ENCODE measurements at regions not wholly inside any gene's neighbourhood (a gene's known extent, or its start where the extent isn't known, plus 50 kb on each side); places are given as distances from the start of the nearest gene placed in this dataset.

DNA sequence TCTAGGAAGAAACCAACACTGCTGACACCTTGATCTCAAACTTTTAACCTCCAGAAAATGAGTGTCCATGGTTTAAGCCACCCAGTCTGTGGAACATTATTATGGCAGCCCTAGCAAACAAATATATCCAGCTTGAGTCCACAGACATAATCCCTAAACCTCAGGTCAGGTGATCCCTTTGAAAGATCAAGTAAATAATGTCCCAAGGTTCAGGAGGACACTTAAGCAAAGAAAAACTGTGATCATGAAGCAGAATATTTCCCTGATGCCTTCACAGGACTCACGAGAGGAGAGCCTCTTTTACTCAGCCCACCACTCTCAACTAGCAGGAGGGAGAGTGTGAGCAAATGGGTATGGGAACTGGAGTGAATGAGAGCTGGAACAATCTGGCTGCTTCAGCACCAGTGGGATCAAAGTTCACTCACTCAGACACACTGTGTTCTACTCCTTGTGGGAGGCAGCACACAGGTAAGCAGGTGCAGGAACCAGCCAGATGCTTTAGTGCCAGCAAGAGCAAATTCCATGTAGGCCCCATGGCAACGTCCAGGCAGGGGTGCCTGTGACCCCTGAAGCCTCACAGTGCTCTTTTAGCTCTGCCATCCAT lies 608.4 kb downstream of the RAB28 start:
- no peak overlapping the region for H3K27ac Mint-ChIP-seq
- no peaks in the 10 kb centered on the region for H3K36me3 Mint-ChIP-seq (ENCODE audit: low read depth)
- no peaks in the 10 kb centered on the region for H3K9me3 Mint-ChIP-seq
- H3K27me3 Mint-ChIP-seq (ENCODE audit: low read depth) = no peaks in the 10 kb centered on the region
- intact Hi-C loops (cut with micrococcal nuclease) = no loop called here
- H3K4me3 Mint-ChIP-seq (ENCODE audit: low read depth) = no peak overlapping the region
- H3K4me1 Mint-ChIP-seq (ENCODE audit: low read depth) = no peaks in the 10 kb centered on the region
- no peak for DNase-seq (ENCODE audit: low spot score)

DNA sequence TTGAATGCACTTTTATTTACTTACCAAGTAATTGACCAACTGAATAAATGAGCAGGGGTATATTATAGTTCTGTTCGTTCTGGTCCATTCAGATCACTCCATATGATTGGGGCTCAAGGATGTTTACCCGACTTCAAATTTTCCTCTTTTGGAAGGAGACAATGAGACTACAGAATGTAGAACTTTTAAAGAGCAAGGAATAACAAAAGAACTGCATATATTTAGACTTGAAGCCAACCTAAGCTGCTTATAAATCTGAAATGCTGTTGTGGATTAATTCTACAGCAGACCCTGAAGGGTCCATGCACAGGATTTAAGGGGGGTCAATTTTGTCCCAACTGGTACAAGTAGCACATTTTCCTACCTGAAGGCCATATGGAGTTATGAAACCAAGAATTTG lies 610.8 kb downstream of the RAB28 start:
- intact Hi-C loops (cut with micrococcal nuclease) = no loop called here
- H3K36me3 Mint-ChIP-seq (ENCODE audit: low read depth) = no peaks in the 10 kb centered on the region
- peaks cover 7% of the 10 kb centered on the region for H3K9me3 Mint-ChIP-seq
- no peaks in the 10 kb centered on the region for H3K4me1 Mint-ChIP-seq (ENCODE audit: low read depth)
- no peak overlapping the region for H3K27ac Mint-ChIP-seq
- H3K27me3 Mint-ChIP-seq (ENCODE audit: low read depth) = no peaks in the 10 kb centered on the region
- no peak for DNase-seq (ENCODE audit: low spot score)
- H3K4me3 Mint-ChIP-seq (ENCODE audit: low read depth) = no peak overlapping the region

DNA sequence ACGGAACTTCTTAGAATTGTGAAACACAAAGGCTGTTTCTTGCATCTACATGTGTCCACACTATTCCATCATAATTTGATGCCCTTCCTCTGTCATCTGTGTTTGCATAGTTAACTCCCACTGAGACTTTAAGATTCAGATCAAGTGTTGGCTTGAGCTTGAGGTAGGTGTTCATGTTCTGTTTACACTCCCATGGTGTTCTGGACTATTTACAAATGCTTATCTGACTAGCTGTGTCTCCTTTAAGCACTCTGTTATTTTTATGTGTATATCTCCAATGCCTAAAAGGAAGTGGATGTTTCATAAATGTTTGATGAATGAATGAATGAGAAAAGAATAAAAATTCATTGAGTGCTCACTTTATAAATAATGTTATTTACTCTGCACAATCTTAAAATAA lies 622.7 kb downstream of the RAB28 start:
- intact Hi-C loops (cut with micrococcal nuclease) = no loop called here
- DNase-seq (ENCODE audit: low spot score) = no peak
- Mint-ChIP-seq H3K27me3 (ENCODE audit: low read depth) (peaks cover 1% of the 10 kb centered on the region), H3K9me3 (no peaks in the 10 kb centered on the region), H3K27ac (no peak overlapping the region), H3K36me3 (ENCODE audit: low read depth) (no peaks in the 10 kb centered on the region), H3K4me3 (ENCODE audit: low read depth) (no peak overlapping the region), H3K4me1 (ENCODE audit: low read depth) (no peaks in the 10 kb centered on the region)

DNA sequence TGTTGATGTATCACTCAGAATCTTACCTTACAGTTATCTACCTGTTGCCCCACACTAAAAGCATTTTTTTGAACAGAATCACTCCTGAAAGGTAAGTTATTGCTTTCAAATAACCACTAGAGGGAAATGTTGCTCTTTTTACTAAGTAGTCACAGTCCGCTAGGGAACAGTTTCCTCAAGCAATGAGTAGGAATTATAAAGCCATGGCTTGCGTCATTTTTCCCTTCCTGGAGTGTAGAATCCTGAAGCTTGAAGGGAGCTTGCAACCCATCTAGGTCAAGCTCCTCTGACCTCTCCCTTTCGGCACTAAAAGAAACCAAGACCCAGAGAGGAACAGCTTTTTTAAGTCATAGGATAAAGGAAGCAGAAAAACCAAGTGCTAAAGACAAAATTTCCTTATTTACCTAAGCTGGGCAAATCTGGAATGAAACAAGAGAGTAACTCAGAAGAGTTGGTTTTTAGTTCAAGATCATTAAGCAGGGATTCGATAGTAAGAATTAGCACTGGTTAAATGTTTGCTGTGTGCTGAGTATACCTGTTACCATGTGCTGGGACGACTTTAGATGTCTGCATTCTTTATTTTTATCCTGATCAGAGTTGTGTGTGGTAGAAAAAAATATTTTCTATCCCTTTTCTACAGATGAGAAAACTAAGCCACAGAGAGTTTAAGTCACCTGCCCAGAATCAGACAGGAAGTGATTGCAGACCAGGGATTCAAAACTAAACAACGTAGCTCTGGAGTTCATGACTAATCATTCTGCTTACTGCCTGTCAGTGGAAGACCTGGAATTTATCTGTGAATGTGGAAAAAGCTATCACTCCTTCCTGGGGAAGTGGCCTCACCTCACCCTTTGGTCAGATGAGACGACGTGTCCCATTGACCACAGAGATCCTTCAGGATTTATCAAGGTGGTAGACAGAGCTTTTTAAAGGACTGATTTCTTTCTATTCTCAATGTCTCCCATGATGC lies 631.5 kb downstream of the RAB28 start:
- DNase-seq (ENCODE audit: low spot score) = no peak
- Mint-ChIP-seq H3K4me1 (ENCODE audit: low read depth) (no peaks in the 10 kb centered on the region), H3K4me3 (ENCODE audit: low read depth) (no peak overlapping the region), H3K27me3 (ENCODE audit: low read depth) (peaks cover 4% of the 10 kb centered on the region), H3K36me3 (ENCODE audit: low read depth) (no peaks in the 10 kb centered on the region), H3K9me3 (no peaks in the 10 kb centered on the region), H3K27ac (no peak overlapping the region)
- intact Hi-C loops (cut with micrococcal nuclease) = loop anchor here (1.0 kb wide), 1 partner anchor 697 kb away; no protein-coding TSS in a partner anchor

DNA sequence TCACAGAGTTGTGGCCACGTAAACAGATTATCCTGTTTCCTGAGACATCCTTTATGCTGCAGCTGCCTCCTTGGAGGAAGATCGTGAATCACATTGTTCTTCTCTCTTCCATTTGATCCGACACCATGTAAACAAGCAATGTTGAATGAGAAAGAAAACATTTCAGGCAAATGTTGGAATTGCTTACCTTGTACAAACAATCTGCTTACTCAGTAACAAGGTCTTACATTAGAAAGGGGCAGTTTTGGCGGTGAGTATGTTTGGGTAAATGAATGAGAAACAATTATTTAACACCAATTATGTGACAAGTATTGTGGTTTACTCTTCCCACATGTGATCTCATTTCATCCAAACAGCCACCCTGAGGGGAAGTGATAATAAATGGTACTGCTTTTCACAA lies 637.8 kb downstream of the RAB28 start:
- H3K9me3 Mint-ChIP-seq = no peaks in the 10 kb centered on the region
- H3K4me3 Mint-ChIP-seq (ENCODE audit: low read depth) = no peak overlapping the region
- intact Hi-C loops (cut with micrococcal nuclease) = no loop called here
- H3K36me3 Mint-ChIP-seq (ENCODE audit: low read depth) = no peaks in the 10 kb centered on the region
- H3K27ac Mint-ChIP-seq = no peak overlapping the region
- no peaks in the 10 kb centered on the region for H3K4me1 Mint-ChIP-seq (ENCODE audit: low read depth)
- no peak for DNase-seq (ENCODE audit: low spot score)
- peaks cover 6% of the 10 kb centered on the region for H3K27me3 Mint-ChIP-seq (ENCODE audit: low read depth)

DNA sequence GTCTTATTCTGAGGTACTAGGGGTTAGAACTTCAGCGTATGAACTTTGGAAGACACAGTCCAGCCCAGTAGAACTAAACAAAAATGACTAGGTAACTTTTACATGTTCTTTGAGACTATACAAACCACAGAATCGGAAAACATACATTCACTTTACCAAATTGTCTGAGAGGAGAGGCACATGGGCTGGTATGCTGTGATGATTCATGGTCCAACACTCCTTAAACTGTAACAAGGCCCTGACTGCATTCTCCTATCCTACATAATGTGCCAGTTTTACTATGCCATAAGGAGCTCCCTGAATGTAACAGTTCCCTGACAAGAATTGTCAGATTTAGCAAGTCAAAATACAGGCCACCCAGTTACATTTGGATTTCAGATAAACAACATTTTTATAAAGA lies 640.0 kb downstream of the RAB28 start:
- DNase-seq (ENCODE audit: low spot score) = no peak
- H3K27ac Mint-ChIP-seq = no peak overlapping the region
- H3K4me1 Mint-ChIP-seq (ENCODE audit: low read depth) = no peaks in the 10 kb centered on the region
- H3K4me3 Mint-ChIP-seq (ENCODE audit: low read depth) = no peak overlapping the region
- peaks cover 3% of the 10 kb centered on the region for H3K27me3 Mint-ChIP-seq (ENCODE audit: low read depth)
- intact Hi-C loops (cut with micrococcal nuclease) = loop anchor here (2.0 kb wide), 1 partner anchor 705 kb away; no protein-coding TSS in a partner anchor
- H3K9me3 Mint-ChIP-seq = no peaks in the 10 kb centered on the region
- H3K36me3 Mint-ChIP-seq (ENCODE audit: low read depth) = no peaks in the 10 kb centered on the region

DNA sequence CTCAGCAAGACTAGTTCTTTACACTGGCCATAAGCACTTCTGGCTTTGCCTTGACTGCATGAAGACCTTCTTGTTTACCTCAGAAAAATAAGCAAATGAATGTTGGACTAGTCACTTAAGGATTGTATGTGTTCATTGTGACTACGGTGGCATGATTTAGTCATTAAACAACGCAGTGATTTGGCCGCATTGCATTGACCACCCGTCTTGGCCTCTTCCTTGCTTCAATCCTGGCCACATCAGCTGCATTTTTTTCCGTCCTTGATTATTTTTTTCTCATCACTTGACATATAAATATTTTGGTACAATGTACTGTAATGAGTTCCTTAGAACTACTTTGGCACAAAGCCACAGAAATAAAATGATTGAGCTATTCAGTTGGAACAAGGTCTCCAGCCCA lies 656.2 kb downstream of the RAB28 start:
- H3K27ac Mint-ChIP-seq = no peak overlapping the region
- no peaks in the 10 kb centered on the region for H3K36me3 Mint-ChIP-seq (ENCODE audit: low read depth)
- intact Hi-C loops (cut with micrococcal nuclease) = no loop called here
- H3K4me1 Mint-ChIP-seq (ENCODE audit: low read depth) = no peaks in the 10 kb centered on the region
- no peak for DNase-seq (ENCODE audit: low spot score)
- H3K9me3 Mint-ChIP-seq = no peaks in the 10 kb centered on the region
- H3K4me3 Mint-ChIP-seq (ENCODE audit: low read depth) = no peak overlapping the region
- H3K27me3 Mint-ChIP-seq (ENCODE audit: low read depth) = no peaks in the 10 kb centered on the region

DNA sequence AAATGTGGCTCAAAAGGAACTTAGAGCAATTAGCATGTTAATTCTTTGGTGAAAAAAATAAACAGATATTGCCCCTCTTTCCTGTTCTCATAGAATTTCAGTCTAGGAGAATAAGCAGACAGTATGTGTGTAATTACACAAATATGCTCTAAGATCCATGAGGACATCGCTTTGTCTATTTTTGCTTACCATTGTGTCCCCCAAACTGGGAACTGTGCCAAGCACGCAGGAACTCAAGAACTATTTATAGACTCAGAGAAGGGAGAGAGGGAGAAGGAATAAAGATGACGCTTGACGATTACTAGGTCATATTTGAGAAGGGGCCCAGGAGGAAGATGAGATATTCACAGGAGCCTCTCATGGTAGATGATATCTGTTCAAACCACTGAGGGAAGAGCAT lies 692.6 kb downstream of the RAB28 start:
- Mint-ChIP-seq H3K4me3 (ENCODE audit: low read depth) (no peak overlapping the region), H3K9me3 (peaks cover 11% of the 10 kb centered on the region), H3K4me1 (ENCODE audit: low read depth) (no peaks in the 10 kb centered on the region), H3K27me3 (ENCODE audit: low read depth) (no peaks in the 10 kb centered on the region), H3K27ac (no peak overlapping the region), H3K36me3 (ENCODE audit: low read depth) (no peaks in the 10 kb centered on the region)
- DNase-seq (ENCODE audit: low spot score) = no peak
- intact Hi-C loops (cut with micrococcal nuclease) = no loop called here

DNA sequence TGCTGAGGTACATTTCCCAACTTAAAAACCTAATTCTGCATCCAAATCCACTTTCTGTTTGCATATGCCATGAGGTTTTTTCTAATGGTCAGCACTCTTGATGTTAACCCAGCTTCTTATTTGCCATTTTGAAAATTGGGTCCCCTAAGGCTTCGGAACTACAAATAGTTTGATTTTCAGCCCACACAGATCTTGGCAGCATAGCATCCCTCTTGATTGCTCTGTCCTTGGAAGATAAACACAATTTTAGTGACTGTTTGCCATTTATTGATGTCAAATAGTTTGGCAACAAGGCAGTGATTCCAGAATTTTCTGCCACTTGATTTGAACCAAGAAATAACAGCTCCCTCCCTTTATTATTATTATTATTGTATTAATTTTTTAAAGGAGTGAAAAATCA lies 696.9 kb downstream of the RAB28 start:
- Mint-ChIP-seq H3K36me3 (ENCODE audit: low read depth) (no peaks in the 10 kb centered on the region), H3K4me1 (ENCODE audit: low read depth) (no peaks in the 10 kb centered on the region), H3K4me3 (ENCODE audit: low read depth) (no peak overlapping the region), H3K9me3 (peaks cover 11% of the 10 kb centered on the region), H3K27me3 (ENCODE audit: low read depth) (no peaks in the 10 kb centered on the region), H3K27ac (no peak overlapping the region)
- intact Hi-C loops (cut with micrococcal nuclease) = no loop called here
- no peak for DNase-seq (ENCODE audit: low spot score)

DNA sequence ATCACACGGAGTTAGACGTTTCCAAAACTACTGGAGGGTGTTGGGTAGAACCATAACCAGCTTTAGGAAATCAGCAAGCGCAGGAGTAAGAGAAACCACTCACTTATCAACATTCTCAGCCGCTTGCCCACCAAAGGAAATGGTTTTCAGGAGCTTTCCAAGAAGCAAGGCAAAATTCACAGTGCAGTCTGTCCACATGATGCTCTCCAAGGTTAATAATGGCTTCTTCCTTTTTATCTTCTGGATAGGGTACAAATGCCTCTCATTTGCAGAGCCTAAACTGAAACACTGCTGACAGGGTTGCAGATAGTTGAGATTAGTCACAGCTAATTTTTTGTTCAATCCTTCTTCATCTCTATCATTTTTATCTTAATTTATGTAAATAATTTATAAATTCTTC lies 705.4 kb downstream of the RAB28 start:
- no peak for DNase-seq (ENCODE audit: low spot score)
- no peak overlapping the region for H3K27ac Mint-ChIP-seq
- H3K4me1 Mint-ChIP-seq (ENCODE audit: low read depth) = no peaks in the 10 kb centered on the region
- no peaks in the 10 kb centered on the region for H3K36me3 Mint-ChIP-seq (ENCODE audit: low read depth)
- H3K4me3 Mint-ChIP-seq (ENCODE audit: low read depth) = no peak overlapping the region
- H3K27me3 Mint-ChIP-seq (ENCODE audit: low read depth) = no peaks in the 10 kb centered on the region
- H3K9me3 Mint-ChIP-seq = no peaks in the 10 kb centered on the region
- intact Hi-C loops (cut with micrococcal nuclease) = no loop called here

DNA sequence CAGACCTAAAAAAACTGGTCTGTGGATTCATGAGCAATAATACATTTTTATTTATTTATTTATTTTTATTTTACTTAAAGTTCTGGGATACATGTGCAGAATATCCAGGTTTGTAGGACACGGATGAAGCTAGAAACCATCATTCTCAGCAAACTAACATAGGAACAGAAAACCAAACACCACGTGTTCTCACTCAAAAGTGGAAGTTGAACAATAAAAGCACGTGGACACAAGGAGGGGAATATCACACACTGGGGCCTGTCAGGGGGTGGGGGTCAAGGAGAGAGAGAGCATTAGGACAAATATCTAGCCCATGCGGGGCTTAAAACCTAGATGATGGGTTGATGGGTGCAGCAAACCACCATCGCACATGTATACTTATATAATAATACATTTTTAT lies 705.9 kb downstream of the RAB28 start:
- DNase-seq (ENCODE audit: low spot score) = no peak
- Mint-ChIP-seq H3K9me3 (no peaks in the 10 kb centered on the region), H3K4me3 (ENCODE audit: low read depth) (no peak overlapping the region), H3K27ac (no peak overlapping the region), H3K36me3 (ENCODE audit: low read depth) (no peaks in the 10 kb centered on the region), H3K27me3 (ENCODE audit: low read depth) (no peaks in the 10 kb centered on the region), H3K4me1 (ENCODE audit: low read depth) (no peaks in the 10 kb centered on the region)
- intact Hi-C loops (cut with micrococcal nuclease) = no loop called here

DNA sequence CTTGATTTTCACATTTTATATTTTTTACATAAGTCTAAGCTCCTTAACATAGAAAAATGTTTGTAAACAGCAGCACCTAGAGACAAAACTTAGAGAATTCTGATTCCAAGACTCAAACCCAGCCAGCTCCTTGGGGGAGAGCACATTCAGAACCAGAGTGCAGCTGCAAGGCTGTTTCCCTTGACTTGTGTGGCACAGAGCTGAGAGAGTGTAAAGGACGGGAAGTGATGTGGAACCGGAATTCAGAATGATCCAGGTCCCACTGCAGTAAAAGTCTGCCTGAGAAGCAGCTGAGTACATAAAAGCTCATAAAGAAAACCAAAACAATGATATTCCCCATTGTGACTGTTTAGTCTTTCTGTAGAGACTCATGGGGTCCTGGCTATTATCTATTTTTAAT lies 713.8 kb downstream of the RAB28 start:
- DNase-seq (ENCODE audit: low spot score) = no peak
- Mint-ChIP-seq H3K27me3 (ENCODE audit: low read depth) (no peaks in the 10 kb centered on the region), H3K36me3 (ENCODE audit: low read depth) (no peaks in the 10 kb centered on the region), H3K27ac (no peak overlapping the region), H3K9me3 (no peaks in the 10 kb centered on the region), H3K4me3 (ENCODE audit: low read depth) (no peak overlapping the region), H3K4me1 (ENCODE audit: low read depth) (no peaks in the 10 kb centered on the region)
- intact Hi-C loops (cut with micrococcal nuclease) = no loop called here

DNA sequence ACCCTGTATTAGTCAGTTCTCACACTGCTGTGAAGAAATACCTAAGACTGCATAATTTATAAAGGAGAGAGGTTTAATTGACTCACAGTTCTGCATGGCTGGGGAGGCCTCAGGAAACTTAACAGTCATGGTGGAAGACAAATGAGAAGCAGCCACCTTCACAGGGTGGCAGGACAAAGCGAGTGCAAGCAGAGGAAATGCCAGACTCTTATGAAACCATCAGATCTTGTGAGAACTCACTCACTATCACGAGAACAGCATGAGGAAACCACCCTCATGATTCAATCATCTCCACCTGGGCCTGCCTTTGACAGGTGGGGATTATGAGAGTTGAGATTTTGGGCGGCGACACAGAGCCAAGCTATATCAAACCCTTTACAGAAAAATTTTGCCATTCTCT lies 722.4 kb downstream of the RAB28 start:
- intact Hi-C loops (cut with micrococcal nuclease) = no loop called here
- no peak overlapping the region for H3K27ac Mint-ChIP-seq
- H3K36me3 Mint-ChIP-seq (ENCODE audit: low read depth) = no peaks in the 10 kb centered on the region
- no peak for DNase-seq (ENCODE audit: low spot score)
- H3K27me3 Mint-ChIP-seq (ENCODE audit: low read depth) = no peaks in the 10 kb centered on the region
- no peaks in the 10 kb centered on the region for H3K4me1 Mint-ChIP-seq (ENCODE audit: low read depth)
- H3K9me3 Mint-ChIP-seq = no peaks in the 10 kb centered on the region
- no peak overlapping the region for H3K4me3 Mint-ChIP-seq (ENCODE audit: low read depth)
